ENCODE measurements at regions not wholly inside any gene's neighbourhood (a gene's known extent, or its start where the extent isn't known, plus 50 kb on each side); places are given as distances from the start of the nearest gene placed in this dataset.

DNA sequence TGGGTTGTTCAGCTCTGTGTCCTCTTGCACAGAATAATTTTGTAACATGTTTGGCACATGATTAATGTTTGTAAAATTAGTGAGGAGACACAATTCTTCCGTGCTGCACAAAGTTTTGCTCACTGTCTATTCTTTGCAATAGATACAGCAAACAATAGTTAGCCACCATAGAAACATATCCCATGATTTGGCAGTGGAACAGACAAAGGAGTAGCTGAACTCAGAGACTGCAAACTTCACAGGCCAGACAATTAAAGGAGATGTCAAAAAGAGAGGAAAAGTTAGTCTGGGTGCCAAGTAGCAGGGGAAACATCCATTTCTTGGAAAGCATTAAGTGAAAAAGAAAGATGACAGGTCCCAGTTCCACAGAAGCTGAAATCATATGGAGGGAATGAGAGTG is 267.4 kb upstream of the NRXN1 start:
- no peak for TF ChIP-seq EZH2 (IDR thresholded peaks at IDR 0.05; ENCODE audit: borderline replicate concordance, low read depth, low read length, poor library complexity, severe bottlenecking)
- TF ChIP-seq, protein P1, sequence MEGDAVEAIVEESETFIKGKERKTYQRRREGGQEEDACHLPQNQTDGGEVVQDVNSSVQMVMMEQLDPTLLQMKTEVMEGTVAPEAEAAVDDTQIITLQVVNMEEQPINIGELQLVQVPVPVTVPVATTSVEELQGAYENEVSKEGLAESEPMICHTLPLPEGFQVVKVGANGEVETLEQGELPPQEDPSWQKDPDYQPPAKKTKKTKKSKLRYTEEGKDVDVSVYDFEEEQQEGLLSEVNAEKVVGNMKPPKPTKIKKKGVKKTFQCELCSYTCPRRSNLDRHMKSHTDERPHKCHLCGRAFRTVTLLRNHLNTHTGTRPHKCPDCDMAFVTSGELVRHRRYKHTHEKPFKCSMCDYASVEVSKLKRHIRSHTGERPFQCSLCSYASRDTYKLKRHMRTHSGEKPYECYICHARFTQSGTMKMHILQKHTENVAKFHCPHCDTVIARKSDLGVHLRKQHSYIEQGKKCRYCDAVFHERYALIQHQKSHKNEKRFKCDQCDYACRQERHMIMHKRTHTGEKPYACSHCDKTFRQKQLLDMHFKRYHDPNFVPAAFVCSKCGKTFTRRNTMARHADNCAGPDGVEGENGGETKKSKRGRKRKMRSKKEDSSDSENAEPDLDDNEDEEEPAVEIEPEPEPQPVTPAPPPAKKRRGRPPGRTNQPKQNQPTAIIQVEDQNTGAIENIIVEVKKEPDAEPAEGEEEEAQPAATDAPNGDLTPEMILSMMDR (conservative IDR thresholded peaks at IDR 0.05; ENCODE audit: low read depth, low read length), result no peak
- no peak for DNase-seq (ENCODE audit: low spot score)
- Histone ChIP-seq H3K4me1 (ENCODE audit: insufficient read depth, low read length, poor library complexity, severe bottlenecking) (no peaks in the 10 kb centered on the region), H3K9me3 (ENCODE audit: low read depth, low read length, poor library complexity, severe bottlenecking) (no peaks in the 10 kb centered on the region), H3K27me3 (replicated peaks; ENCODE audit: insufficient read depth, low read depth, low read length, poor library complexity) (peaks cover 28% of the 10 kb centered on the region), H3K27ac (ENCODE audit: low read depth, low read length, poor library complexity, severe bottlenecking) (no peak overlapping the region), H3K36me3 (ENCODE audit: insufficient read depth, low read length, poor library complexity, severe bottlenecking) (no peaks in the 10 kb centered on the region), H3K4me3 (ENCODE audit: low read depth, low read length, poor library complexity, severe bottlenecking) (no peak overlapping the region)
- no TSS peak for BruUV-seq (replicated peaks)
- CTCF ChIA-PET, result no interaction called here
- intact Hi-C loops (cut with micrococcal nuclease; ENCODE audit: unreplicated experiment), result no loop called here
- POLR2A ChIA-PET (ENCODE audit: low non-redundant PET), result no interaction called here

DNA sequence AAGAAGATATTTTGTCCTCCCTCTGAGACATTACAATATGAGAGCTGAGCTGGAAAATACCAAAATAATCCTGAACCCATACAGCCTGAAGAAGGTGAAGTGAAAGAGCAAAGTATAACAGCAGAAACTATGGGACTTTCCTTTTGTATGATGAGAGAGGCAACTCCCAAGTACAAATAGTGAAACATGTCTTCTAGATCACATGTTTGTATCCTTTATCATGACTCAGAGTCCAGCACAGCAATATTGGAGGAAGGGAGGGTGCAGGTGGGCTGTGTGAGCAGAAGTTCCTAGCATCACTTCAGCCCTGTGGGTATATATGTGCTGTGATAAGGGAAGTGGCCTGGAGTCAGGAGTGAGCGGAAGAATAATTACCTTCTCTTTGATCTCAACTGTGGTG is 265.6 kb upstream of the NRXN1 start:
- CTCF ChIA-PET, result no interaction called here
- no peak for DNase-seq (ENCODE audit: low spot score)
- no peak for TF ChIP-seq EZH2 (IDR thresholded peaks at IDR 0.05; ENCODE audit: borderline replicate concordance, low read depth, low read length, poor library complexity, severe bottlenecking)
- TF ChIP-seq, protein P1 (conservative IDR thresholded peaks at IDR 0.05; ENCODE audit: low read depth, low read length), result no peak

DNA sequence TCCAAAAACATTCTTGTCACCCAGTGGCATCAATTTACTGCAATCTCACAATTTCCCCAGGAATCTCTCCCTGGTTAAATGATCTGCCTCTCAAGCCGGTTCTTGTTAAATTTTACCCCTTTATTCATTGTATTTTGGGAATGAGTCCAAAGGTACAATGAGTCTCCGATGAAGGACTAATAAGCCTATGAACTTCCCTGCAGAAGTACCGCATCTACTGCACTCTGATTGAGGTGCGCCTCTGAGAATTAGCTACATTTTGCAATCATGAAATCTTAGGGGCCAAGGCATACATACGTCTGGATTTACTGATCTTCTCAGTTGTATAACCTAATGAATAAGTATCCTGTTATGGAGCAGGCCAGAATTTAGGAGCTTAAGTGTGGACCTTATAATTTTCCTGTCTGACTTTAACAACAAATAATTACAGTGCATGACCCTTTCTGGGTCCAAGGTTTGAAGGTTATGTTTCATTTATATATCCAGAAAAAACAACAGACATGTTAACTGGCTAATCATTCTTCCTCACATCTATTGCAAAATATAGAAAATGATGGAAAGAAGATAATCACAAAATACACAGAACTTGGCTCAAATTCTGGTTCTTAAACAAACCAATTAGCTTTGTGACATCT is 261.8 kb upstream of the NRXN1 start:
- ChIA-PET POLR2A (ENCODE audit: low non-redundant PET) (no interaction called here), CTCF (no interaction called here)
- Histone ChIP-seq H3K27me3 (replicated peaks; ENCODE audit: insufficient read depth, low read depth, low read length, poor library complexity) (peaks cover 40% of the 10 kb centered on the region), H3K4me3 (ENCODE audit: low read depth, low read length, poor library complexity, severe bottlenecking) (no peak overlapping the region), H3K9me3 (ENCODE audit: low read depth, low read length, poor library complexity, severe bottlenecking) (no peaks in the 10 kb centered on the region), H3K36me3 (ENCODE audit: insufficient read depth, low read length, poor library complexity, severe bottlenecking) (no peaks in the 10 kb centered on the region), H3K27ac (ENCODE audit: low read depth, low read length, poor library complexity, severe bottlenecking) (no peak overlapping the region), H3K4me1 (ENCODE audit: insufficient read depth, low read length, poor library complexity, severe bottlenecking) (no peaks in the 10 kb centered on the region)
- DNase-seq (ENCODE audit: low spot score), result no peak
- no TSS peak for BruUV-seq (replicated peaks)
- intact Hi-C loops (cut with micrococcal nuclease; ENCODE audit: unreplicated experiment), result no loop called here
- TF ChIP-seq EZH2 (IDR thresholded peaks at IDR 0.05; ENCODE audit: borderline replicate concordance, low read depth, low read length, poor library complexity, severe bottlenecking), result no peak
- TF ChIP-seq, protein P1 (conservative IDR thresholded peaks at IDR 0.05; ENCODE audit: low read depth, low read length), result no peak

More for the DNA sequence above, 265.6 kb upstream of the NRXN1 start:
- Histone ChIP-seq H3K27me3 (replicated peaks; ENCODE audit: insufficient read depth, low read depth, low read length, poor library complexity) (peaks cover 31% of the 10 kb centered on the region), H3K36me3 (ENCODE audit: insufficient read depth, low read length, poor library complexity, severe bottlenecking) (no peaks in the 10 kb centered on the region), H3K4me3 (ENCODE audit: low read depth, low read length, poor library complexity, severe bottlenecking) (no peak overlapping the region), H3K27ac (ENCODE audit: low read depth, low read length, poor library complexity, severe bottlenecking) (no peak overlapping the region), H3K9me3 (ENCODE audit: low read depth, low read length, poor library complexity, severe bottlenecking) (no peaks in the 10 kb centered on the region), H3K4me1 (ENCODE audit: insufficient read depth, low read length, poor library complexity, severe bottlenecking) (no peaks in the 10 kb centered on the region)
- intact Hi-C loops (cut with micrococcal nuclease; ENCODE audit: unreplicated experiment), result no loop called here
- POLR2A ChIA-PET (ENCODE audit: low non-redundant PET), result no interaction called here
- BruUV-seq (replicated peaks), result no TSS peak
